LNCAP (cell line): ENCODE measurements at regions not wholly inside any gene's neighbourhood (a gene's known extent, or its start where the extent isn't known, plus 50 kb on each side); places are given as distances from the start of the nearest gene placed in this dataset.

Source experiments
- CTCF ChIP-seq: fragments of 450-650 bp; IDR thresholded peaks from 2 replicates; pipeline ENCODE4 v1.5.1; 2017; ENCODE audit warnings: mild to moderate bottlenecking

- TF ChIP-seq CTCF: no peak
Measured at GRCh38 chr6:145349950-145350510, 385.3 kb downstream of the EPM2A start.

- TF ChIP-seq CTCF: no peak
Measured at GRCh38 chr6:145350928-145351327, 384.4 kb downstream of the EPM2A start.

DNA sequence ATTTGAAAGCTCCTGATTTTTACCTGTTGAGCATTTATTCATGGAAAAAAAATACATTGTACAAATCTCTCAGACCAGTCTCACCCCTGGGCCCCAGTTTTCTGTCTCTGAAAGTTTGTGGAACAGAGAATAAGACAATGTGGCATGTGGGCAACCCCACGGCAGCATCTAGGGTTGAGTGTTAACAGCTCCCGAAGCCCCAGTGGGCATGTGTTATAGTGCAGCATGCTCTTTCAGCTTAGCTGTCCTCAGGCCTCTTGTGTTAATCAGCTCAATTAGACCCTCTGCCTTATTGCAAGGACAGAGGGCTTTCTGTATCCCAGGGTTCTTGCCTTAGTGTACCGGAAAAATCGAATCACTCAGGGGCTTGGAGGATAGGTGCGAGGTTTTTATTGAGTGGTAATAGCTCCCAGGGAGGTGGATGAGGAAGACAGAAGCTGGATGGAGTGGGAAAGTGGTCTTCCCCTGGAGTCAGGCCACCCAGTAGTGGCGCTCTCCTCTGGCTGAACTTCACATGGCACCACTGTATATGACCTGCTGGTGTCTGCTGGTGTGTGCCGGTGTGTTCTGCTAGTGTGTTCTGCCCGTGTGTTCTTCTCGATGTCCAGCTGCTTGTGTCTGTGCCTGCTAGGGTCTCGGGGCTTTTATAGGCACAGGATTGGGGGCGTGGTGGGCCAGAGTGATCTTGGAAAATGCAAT lies 382.8 kb downstream of the EPM2A start:
- no peak for TF ChIP-seq CTCF

DNA sequence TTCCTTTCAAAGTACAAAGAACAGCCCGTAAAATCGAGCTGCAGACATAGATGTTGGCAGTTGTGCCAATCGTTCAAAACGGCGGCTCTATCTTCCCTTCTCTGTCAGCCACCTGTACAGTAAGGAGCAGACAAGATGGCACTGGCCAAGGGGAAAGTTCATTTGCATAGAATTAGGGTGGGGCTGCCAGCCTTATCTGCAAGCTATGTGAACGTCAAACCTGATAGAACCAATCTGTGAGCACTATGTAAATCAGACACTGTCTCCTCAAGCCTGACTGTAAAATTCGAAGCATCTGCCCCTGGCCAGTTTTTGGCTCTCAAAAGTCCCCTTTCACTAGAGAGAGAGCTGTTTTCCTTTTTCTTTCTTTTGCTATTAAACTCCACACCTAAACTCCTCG lies 374.5 kb downstream of the EPM2A start:
- TF ChIP-seq CTCF: no peak

- no peak for TF ChIP-seq CTCF
Measured at GRCh38 chr6:145367149-145367548, 368.2 kb downstream of the EPM2A start.

DNA sequence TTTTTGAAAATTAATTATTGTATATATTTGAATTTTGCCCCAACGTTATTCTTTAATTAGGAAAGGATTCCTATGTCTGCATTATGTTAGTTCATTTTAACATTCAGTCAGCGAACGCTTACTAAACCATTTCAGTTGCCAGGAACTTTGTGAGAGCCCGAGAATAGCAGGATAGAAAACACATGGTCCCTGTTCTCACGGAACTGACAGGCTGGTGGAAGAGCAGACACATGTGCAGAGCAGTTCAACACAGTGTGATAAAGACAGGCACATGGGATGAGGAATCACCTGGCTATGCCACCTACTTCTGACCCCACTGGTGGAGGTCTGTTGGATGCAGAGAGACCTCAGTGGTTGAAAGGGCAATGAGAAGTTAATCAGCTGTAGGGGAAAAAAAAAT lies 367.2 kb downstream of the EPM2A start:
- no peak for TF ChIP-seq CTCF

- TF ChIP-seq CTCF: no peak
Measured at GRCh38 chr6:145370559-145370958, 364.8 kb downstream of the EPM2A start.
